ENCODE measurements at regions not wholly inside any gene's neighbourhood (a gene's known extent, or its start where the extent isn't known, plus 50 kb on each side); places are given as distances from the start of the nearest gene placed in this dataset.

DNA sequence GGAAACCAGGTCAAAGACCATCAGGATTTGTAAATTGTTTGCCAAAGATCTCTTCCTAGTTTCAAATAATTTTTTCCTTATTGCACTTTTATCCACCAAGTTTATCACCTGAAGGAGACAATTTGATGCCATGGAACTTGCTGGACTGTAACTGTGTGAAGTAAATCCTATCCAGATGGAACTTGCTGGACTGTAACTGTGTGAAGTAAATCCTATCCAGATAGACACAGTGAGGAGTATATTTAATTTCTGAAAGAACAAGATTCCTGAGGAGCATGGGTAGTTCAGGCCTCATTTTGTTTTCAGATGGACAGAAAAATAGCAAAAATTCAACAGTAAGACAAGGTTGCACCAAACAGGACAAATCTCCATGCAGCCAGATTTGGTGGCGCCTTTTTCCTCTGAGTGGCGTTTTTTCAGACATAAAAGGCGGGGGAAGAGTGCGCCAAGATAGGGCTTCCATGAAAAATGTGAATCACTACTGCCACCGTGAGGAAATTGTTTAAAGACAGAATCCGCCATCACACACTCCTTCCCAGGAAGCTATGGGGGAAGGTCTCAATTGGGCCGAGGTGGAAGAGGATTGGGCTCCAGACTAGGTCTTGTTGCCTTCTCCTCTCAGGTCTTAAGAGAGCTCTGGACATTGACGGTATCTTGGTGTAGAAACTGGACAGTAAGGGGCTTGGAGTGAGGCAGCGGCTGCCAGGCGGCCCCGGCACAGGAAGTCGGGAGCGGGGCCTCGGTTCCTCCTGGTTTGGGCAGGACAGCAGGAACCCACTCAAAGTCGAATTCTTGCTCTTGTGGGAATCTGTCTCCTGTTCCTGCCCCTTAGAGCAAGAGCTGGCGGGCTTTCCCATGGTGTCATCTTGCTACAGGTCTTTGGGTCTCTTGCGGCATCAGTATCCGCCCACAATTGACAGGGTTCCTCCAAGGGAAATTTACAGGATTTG is 234.7 kb downstream of the OR13H1 start:
- DNase-seq (ENCODE audit: low read depth in 2 of 2) = no peak

DNA sequence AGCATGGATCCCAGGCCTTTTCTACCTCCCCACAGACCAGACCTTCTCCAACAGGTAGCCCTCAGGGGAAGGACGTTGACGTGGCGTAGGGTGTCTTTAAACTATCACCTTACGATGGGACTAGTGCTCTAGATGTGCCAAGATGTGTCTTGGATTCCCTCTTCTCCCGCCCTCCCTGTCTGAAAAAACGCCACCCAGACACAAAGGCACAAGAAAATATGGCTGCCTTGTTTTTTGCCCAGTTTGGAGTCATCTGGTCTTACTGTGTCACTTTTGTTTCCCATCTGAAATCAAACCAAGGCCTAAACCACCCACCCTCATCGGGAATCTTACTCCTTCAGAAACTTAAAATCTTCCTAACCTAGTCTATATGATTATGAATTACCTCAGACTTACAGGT is 235.4 kb downstream of the OR13H1 start:
- DNase-seq (ENCODE audit: low read depth in 2 of 2) = no peak

DNA sequence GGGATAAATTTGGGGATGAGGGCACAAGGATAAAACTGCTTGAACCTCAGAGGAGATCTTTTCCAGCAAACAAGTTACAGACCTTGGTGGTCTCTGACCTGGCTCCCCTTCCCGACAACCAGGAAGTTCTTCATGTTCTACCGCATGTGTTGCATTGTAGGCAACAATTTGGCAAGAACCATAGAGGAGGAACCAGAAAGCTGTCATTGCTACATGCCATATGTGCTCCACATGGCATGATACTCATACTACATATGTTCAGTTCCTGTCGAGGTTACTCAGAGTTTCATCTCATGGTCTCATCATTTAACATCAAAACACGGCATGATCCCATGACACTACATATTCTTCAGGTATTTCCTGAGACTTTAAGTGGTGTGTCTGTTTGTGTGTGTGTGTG is 235.9 kb downstream of the OR13H1 start:
- no peak for DNase-seq (ENCODE audit: low read depth in 2 of 2)

DNA sequence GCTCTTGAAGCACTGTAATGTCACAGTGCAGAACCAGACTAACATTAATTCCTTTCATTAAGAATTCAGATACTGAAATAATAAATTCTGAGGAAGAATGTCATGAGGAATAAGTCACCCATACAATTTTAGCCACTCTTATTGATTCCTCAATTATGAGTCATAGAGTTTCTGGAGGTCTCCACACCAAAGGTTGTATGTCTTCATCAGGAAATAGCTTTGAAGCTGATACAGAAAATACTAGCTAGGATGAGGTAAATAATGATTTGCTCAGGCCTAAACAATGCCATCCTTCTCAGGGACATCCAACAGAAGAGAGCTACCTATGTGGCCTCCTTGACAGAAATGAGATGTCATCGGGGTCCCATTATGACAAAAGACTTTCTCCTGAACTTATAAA is 238.8 kb downstream of the OR13H1 start:
- no peak for DNase-seq (ENCODE audit: low read depth in 2 of 2)

DNA sequence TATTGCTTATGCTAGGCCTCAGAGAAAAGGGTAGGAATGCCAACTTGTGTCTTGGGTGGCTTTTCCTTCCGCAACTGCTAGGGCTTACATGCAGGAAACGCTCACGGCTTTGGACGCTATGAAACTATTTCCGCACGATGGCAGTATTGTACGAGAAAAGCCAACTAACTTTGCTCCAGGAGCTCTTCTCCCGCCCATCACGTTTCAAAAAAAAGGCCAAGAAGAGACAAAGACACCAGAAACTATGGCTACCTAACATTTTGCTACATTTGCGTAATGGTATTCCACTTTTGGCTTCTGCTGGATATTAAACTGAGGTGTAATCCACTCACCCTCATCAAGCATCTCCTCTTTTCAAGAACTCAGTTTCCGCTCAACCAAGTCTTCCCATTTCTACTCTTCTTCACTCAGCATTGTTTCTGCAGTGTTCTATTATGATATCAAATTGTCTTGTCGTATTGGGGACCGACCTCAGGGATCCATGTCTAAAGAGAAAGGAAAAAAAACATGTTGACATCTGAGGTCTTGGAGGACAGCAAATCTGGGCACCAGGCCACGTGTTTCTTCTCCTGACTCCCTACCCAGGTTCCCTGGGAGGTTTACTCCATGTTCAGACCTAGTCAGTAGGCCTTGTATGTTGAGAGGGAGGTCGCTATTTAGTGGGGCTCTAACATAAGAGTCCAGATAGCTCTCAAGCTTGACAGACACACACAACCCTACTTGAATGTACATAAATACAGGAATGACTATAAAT is 239.4 kb upstream of the STK26 start:
- DNase-seq (ENCODE audit: low read depth in 2 of 2) = no peak

DNA sequence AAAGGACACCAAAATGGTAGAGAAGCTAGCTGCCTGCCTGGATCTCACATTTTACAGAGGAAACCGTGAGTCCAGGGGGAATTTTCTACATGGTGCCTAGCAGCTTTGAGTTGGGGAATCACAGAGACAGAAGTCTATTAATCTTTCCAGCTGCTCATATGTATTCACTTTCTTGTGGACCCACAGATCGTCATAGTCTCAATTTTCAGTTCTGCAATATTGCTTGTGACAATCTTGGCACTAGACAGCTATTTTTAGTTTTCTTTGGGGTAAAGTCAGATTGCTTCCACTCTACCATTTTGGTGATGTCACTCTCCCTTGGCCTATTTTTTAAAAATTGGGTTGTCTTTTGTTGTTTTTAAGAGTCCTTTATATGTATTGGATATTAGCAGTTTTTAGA is 233.4 kb upstream of the STK26 start:
- DNase-seq (ENCODE audit: low read depth in 2 of 2) = no peak

DNA sequence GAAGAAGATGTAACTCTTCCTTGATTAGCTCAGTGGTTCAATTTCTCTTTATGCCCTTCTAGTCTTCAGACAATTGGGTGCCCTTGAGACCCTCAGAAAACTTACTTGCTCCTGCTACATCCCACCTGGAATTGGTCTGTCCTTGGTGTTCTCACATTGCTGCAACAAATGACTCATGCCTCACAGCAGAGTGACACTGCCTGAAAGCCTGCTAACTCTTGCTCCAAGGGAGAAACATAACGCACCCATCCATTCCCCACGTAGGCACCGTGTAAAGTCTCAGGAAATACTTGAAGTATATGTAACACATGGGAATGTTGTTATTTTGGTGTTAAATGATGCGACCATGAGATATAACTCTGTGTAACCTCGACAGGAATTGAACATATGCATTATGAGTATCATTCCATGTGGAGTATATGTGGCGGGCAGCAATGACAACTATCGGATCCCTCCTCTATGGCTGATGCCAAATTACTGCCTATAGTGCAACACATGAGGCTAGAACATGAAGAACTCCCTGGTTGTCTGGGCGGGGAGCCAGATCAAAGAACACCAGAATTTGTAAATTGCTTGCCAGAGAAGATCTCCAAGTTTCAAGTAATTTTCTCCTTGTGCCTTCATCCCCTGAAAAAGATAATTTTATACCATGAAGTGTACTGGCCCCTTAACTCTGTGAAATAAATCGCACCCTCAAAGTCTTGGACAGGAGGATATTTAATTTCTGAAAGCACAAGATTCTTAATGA is 231.3 kb upstream of the STK26 start:
- DNase-seq (ENCODE audit: low read depth in 2 of 2) = no peak

DNA sequence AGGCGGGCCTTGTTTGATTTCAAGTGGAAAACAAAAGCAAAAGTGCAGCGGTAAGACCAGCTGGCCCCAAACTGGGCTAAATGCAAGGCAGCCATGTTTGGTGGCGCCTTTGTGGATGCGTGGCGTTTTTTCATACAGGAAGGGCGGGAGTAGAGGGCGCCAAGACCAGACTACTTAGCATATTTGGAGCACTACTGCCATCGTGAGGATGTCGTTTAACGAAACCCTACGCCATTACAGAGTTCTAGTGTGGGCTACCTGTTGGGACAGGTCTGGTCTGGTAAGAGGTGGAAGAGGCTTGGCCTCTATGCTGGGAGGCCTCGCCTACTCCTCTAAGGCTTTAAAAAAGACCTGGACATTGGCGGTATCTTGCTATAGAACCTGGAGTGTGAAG is 230.7 kb upstream of the STK26 start:
- DNase-seq (ENCODE audit: low read depth in 2 of 2) = peak in 1 of 2 donors; percentile 67

DNA sequence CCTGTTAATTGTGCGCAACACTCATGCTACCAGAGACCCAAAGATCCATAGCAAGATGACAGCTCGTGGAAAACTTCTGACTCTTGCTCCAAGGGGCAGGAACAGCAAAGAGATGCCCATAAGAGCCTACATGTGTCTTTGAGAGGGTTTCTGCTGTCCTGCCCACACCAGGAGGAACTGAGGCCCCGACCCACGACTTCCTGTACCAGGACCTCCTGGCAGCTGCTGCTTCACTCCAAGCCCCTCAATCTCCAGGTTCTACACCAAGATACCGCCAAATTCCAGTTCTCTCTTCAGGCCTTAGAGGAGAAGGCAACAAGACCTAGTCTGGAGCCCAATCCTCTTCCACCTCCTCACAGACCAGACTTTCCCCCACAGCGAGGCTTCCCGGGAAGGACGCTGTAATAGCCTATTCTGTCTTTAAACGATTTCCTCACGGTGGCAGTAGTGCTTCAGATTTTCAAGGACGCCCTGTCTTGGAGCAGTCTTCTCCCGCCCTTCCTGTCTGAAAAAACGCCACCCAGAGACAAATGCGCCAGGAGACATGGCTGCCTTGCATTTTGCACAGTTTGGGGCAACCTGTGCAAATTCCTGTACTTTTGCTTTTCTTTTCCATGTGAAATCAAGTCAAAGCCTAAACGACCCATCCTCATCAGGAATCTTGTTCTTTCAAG is 230.2 kb upstream of the STK26 start:
- DNase-seq (ENCODE audit: low read depth in 2 of 2) = no peak

DNA sequence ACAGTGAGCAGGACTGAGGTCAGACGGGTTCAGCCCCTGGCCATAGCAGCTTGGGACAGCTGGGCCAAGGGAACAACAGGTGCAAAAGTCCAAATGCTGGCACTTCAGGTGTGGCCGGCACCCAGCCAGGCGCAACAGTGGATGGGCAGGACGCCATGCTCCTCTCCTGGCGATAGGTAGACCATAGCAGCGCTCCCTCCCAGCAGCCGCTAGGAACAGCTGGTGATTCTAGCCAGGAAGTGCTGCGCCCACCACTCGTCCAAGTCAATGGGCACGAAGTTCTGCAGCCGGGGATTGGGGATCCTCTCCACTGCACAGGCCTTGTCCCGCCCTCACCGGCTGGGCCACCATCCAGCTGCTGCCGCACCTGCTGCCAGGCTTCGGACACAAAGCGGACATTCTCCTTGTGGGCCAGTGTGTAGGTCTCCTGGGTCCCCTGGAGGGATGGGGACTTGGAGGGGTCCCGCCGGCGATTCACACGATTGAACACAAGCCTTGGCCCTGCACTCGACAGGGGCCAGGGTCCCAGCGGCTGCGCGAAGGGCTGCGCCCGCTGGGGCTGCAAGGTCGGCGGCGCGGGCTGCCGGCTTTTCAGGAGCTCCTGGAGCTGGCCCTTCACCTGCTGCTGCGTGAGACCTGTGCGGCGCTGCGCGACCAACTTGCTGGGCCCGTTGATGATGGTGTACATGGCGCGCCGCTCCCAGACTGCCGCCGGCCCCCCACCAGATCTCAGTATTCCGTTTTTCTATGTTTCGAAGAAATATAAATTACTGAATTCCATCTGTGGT is 227.5 kb upstream of the STK26 start:
- DNase-seq (ENCODE audit: low read depth in 2 of 2) = no peak

DNA sequence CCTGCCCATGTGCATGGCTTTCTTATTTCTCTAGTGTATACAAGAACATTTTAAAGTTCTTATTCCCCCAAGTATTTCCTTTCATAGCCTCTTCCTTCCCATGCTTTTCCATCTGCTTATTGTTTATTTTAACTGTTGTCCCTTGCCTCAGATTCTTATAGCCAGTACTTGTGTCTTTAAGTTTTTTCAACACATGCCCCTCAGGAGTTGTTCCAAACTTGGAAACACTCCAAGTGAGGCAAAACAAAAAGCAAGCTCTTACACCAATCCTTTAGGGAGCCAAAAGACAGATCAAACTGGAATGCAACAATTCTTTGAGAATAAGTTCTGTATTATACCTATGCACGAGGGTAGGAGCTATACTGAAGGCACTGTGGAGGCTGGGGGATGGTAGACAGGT is 222.0 kb upstream of the STK26 start:
- DNase-seq (ENCODE audit: low read depth in 2 of 2) = no peak

DNA sequence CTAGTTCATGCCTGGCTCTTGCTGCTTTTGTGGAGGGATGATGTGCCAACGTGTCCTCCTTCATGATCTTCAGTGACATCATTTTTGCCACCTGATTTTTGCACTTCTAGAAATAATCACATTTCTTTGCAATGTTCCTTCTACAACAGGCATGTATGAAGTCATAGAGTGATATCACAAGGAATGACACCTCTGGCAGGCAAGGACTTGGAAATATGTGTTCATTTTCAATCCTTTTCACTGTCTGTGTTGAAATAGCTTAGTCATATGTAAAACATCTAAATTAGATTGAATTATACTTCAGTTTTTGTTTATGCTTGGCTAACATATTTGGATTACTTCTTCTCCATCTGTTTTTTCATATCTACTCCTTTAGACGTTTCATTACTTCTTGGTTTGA is 221.2 kb upstream of the STK26 start:
- no peak for DNase-seq (ENCODE audit: low read depth in 2 of 2)

DNA sequence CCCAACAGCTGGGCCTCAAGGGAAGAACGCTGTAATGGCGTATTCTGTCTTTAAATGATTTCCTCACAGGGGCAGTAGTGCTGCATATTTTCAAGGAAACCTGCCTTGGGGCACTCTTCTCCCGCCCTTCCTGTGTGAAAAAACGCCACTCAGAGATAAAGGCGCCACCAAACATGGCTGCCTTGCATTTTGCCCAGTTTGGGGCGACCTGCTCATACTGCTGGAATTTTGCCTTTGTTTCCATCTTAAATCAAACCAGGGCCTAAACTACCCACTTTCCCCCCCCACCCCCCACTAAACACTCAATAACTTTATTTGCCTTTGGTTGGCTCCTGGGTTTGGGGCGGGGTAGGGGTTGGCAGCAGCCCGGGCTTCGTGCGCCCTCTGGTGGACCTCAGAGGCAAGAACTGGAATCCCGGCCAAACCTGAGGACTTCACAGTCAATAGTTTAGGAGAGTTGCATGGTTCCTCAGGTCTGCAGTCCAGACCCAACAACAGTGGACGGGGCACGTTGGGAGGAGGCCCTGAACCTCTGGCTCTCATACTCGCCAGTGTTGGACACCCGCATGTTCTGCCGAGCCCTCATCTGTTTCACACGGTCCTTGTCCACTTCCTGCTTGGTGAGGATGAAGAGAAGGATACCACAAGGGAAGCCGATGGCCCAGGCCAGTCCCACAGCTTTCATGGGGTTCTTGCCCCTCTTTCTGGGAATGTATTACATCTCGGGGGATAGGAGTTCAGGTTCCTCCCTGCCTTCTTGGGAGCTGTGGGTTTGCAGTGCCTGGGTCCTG is 220.1 kb upstream of the STK26 start:
- DNase-seq (ENCODE audit: low read depth in 2 of 2) = no peak

DNA sequence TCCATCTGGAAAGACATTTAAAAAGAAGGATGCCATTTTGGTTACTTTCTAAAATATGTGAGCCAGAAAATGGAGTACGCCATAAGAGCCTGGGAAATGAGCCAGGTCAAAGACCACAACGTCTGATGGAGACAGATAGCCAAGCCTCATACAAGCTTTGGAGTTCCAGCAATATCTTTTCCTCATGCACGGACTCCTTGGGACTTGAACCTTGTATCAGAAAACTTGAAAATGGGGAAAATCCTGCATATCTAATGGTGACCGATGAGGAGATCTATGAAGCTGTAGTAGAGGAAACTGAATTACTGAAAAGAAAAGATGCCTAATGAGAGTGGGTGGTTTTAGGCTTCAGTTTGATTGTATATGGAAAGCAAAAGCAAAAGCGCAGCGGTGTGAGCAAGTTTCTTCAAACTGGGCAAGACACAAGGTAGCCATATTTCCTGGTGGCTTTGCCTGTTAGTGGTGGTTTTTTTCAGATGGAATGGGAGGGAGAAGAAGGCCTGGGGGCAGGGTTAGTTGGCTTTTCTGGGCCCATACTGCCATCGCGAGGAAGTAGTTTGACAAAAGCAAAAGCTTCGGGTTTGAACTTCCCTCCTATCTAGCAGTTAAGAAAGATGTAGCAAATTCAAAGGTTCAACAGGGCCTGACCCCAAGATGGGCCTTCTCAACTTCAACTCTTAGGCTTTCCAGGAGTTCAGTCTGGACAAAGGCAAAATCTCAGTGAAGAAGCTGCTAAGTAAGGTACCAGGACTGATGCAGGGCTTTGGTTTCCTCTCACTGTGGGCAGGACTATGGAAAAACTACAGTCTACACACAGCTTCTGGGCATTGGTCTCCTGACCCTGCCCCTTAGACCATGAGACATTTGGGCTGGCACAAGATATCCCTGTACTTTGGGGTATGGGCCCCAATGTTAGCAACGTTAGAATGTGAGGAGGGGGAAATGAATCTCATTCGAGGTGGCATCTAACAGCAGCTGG is 210.0 kb upstream of the STK26 start:
- DNase-seq (ENCODE audit: low read depth in 2 of 2) = peak; percentile 40 to 61

DNA sequence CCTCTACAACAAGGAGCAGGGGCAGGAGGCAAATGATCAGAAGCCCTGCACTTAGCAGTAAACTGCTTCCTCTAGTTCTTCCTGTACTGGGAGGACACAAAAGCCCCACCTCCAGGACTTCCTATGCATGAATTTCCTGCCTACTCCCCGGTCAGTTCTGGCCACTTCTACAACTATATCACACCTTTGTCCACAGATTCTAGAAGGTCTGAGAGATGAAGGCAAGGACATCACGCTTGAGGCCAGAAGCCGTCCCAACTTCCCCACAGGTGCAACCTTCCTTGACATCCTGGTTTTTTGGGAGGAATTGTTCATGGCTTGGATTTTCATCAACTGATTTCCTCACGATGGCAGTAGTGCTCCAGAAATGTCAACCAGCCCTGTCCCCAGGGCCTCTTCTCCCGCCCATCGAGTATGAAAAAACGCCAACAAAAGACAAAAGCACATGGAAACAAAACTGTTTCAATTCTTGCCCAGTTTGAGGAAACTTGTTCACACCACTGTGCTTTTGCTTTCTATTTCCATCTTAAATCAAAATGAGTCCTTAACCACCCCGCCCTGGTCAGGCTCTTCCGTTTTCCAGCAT is 206.5 kb upstream of the STK26 start:
- peak in 1 of 2 donors; percentile 30 for DNase-seq (ENCODE audit: low read depth in 2 of 2)

DNA sequence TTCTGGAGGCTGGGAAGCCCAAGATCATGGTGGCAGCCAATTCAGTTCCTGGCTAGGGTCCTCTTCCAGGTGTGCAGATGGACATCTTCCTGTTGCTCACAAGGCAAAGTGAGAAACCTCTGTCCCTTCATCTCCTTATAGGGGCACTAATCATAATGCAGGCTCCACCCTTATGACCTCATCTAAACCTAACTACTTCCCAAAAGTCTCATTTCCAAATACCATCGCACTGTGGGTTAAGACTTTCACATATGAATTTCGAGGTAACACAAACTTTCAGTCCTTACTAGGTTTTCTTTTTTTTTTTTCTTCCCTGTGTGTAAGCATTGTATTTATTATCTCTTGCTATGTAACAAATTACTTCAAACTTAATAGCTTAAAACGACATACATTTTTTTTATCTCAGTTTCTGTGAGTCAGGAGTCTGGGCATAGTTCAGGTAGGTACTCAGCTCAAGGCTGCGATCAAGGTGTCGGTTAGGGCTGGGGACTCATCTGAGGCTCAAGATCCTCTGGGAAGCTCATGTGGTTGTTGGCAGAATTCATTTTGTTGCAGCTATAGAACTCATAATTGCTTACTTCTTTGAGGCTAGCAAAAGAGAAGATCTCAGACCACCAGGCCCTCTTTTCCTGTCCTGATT is 204.7 kb upstream of the STK26 start:
- no peak for DNase-seq (ENCODE audit: low read depth in 2 of 2)

DNA sequence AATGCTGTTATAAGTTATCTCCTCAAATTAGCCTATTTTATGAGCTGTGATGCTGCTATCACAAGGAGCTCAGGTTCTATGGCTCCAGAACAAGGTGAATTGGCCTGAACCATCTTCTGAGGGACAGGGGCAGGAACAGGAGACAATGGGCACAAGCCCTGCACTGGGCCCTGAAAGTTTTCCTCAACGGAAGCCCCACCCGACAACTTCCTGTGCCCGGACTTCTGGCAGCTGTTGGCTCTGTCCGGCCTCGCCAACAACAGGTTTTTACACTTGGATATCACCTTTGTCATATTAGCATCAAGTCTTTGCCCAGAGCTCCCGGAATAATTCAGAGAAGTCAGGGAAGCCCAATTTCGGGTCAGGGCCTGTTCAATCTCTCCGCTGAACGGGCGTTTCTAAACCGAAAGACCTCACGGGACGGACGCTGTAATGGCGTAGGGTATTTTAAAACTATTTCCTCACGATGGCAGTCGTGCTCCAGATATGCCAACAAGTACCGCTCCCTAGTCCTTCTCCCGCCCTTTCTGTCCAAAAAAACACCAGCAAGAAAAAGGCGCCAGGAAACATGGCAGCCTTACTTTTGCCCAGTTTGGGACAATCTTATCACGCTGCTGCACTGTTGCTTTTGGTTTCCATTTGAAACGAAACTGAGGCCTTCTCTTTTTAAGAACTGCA is 201.0 kb upstream of the STK26 start:
- DNase-seq (ENCODE audit: low read depth in 2 of 2) = peak in 1 of 2 donors; percentile 47
